ENCODE measurements at regions not wholly inside any gene's neighbourhood (a gene's known extent, or its start where the extent isn't known, plus 50 kb on each side); places are given as distances from the start of the nearest gene placed in this dataset.

DNA sequence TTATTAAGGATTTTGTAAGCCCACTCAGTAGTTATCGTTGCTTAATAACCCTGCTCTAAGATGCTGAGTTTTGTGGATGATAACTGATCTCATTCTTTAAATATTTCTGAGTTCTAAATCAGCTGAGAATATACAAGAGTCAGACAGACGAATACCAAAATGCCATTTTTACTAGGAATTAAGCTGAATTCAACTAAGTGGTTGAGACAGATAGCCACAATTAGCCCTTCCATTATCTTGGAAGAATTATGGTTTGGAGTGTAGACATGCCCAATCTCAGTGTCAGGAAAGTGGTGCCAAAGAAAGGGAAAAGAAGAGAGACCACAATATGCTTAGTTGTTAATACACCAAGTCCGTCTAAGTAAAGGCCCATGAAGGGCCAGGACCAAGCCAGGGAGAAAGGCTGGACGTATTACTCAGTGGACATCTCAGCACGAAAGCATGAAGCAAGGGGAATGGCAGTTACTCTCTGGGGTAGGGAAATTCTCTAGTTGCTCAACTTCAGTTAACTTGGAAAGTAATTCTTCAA, 58.6 kb downstream of the KCNA5 start:
- H4K20me1 ChIP-seq (replicated peaks; ENCODE audit: control insufficient read depth, extremely low read depth, insufficient read depth, low read length), result no peaks in the 10 kb centered on the region
- no peaks in the 10 kb centered on the region for H3K36me3 ChIP-seq (ENCODE audit: control insufficient read depth in 2 of 2, extremely low read depth in 1 of 2, insufficient read depth in 2 of 2, low read length in 2 of 2)
- no TSS peak for BruUV-seq (replicated peaks)
- H3K4me2 ChIP-seq (ENCODE audit: insufficient read depth, low read length), result no peak overlapping the region
- FAIRE-seq (no peak), DNase-seq (ENCODE audit: low read depth, low spot score) (no peak)
- no peaks in the 10 kb centered on the region for H3K27me3 ChIP-seq (ENCODE audit: control insufficient read depth in 2 of 2, insufficient read depth in 2 of 2, low read length in 2 of 2)
- no peaks in the 10 kb centered on the region for H3K9me1 ChIP-seq (replicated peaks; ENCODE audit: control insufficient read depth, extremely low read depth, insufficient read depth, low read length)
- no peak overlapping the region for H3K27ac ChIP-seq (ENCODE audit: insufficient read depth, low read depth, low read length)
- dilution Hi-C loops (cut with MboI; ENCODE audit: extremely low pct_ligation_motif_present, low sequenced_read_pairs), result no loop called here
- no peak overlapping the region for H3K4me3 ChIP-seq (replicated peaks in 1 of 3; ENCODE audit: insufficient read depth in 1 of 3, low read depth in 1 of 3, low read length in 3 of 3)
- H3K9me3 ChIP-seq (replicated peaks; ENCODE audit: control insufficient read depth, insufficient read depth, low read length), result no peaks in the 10 kb centered on the region
- H3K9ac ChIP-seq (replicated peaks; ENCODE audit: extremely low read depth, insufficient read depth, low read length), result no peak overlapping the region
- ChIA-PET POLR2A (no interaction called here), CTCF (interaction anchor here (1.1 to 1.5 kb wide), 2 partner anchors 16 to 18 kb away, joined by 3 read pairs; no protein-coding TSS in a partner anchor)
- TF ChIP-seq POLR2AphosphoS5 (IDR thresholded peaks at IDR 0.05; ENCODE audit: insufficient read depth, low read depth, low read length), result no peak
- TF ChIP-seq FOS (IDR thresholded peaks at IDR 0.05; ENCODE audit: borderline replicate concordance, insufficient read depth, low read length), result no peak
- TF ChIP-seq, protein P1, sequence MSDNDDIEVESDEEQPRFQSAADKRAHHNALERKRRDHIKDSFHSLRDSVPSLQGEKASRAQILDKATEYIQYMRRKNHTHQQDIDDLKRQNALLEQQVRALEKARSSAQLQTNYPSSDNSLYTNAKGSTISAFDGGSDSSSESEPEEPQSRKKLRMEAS (IDR thresholded peaks at IDR 0.05; ENCODE audit: insufficient read depth, insufficient read length), result no peak
- TF ChIP-seq JUN (IDR thresholded peaks at IDR 0.05; ENCODE audit: borderline replicate concordance, insufficient read depth, insufficient read length, low read depth), result no peak
- peaks cover 3% of the 10 kb centered on the region for H3K4me1 ChIP-seq (ENCODE audit: control insufficient read depth, extremely low read depth, insufficient read depth, low read length)
- H2AFZ ChIP-seq (ENCODE audit: low read depth, low read length), result no peak overlapping the region
- no peaks in the 10 kb centered on the region for H3K79me2 ChIP-seq (ENCODE audit: control insufficient read depth, insufficient read depth, low read length)
- intact Hi-C loops (cut with micrococcal nuclease), result no loop called here

DNA sequence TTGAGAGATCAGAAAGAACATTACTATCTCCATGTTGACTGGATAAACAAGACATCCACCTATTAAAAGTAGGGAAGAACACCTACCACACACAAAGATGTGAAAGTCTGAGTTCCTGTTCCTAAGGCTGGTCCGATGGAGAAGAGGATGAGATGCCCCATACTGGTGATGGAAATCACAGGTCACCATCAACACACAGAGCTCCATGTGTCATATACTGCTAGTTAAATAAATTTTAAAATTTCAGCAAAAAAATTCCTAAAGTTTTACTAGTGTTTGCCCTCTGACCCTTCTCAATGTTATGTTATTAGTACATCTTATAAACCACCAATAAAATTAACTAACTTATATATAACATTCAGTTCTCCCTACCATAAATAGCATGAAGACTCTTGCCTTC, 59.1 kb downstream of the KCNA5 start:
- no peaks in the 10 kb centered on the region for H3K9me1 ChIP-seq (replicated peaks; ENCODE audit: control insufficient read depth, extremely low read depth, insufficient read depth, low read length)
- H3K4me2 ChIP-seq (ENCODE audit: insufficient read depth, low read length), result no peak overlapping the region
- POLR2A ChIA-PET, result no interaction called here
- H3K27me3 ChIP-seq (ENCODE audit: control insufficient read depth in 2 of 2, insufficient read depth in 2 of 2, low read length in 2 of 2), result no peaks in the 10 kb centered on the region
- DNase-seq (ENCODE audit: low read depth, low spot score), result no peak
- H3K4me1 ChIP-seq (ENCODE audit: control insufficient read depth, extremely low read depth, insufficient read depth, low read length), result peaks cover 3% of the 10 kb centered on the region
- H3K27ac ChIP-seq (ENCODE audit: insufficient read depth, low read depth, low read length), result no peak overlapping the region
- H2AFZ ChIP-seq (ENCODE audit: low read depth, low read length), result no peak overlapping the region
- TF ChIP-seq, protein P1 (IDR thresholded peaks at IDR 0.05; ENCODE audit: insufficient read depth, insufficient read length), result no peak
- no peak for TF ChIP-seq FOS (IDR thresholded peaks at IDR 0.05; ENCODE audit: borderline replicate concordance, insufficient read depth, low read length)
- TF ChIP-seq, protein P2, sequence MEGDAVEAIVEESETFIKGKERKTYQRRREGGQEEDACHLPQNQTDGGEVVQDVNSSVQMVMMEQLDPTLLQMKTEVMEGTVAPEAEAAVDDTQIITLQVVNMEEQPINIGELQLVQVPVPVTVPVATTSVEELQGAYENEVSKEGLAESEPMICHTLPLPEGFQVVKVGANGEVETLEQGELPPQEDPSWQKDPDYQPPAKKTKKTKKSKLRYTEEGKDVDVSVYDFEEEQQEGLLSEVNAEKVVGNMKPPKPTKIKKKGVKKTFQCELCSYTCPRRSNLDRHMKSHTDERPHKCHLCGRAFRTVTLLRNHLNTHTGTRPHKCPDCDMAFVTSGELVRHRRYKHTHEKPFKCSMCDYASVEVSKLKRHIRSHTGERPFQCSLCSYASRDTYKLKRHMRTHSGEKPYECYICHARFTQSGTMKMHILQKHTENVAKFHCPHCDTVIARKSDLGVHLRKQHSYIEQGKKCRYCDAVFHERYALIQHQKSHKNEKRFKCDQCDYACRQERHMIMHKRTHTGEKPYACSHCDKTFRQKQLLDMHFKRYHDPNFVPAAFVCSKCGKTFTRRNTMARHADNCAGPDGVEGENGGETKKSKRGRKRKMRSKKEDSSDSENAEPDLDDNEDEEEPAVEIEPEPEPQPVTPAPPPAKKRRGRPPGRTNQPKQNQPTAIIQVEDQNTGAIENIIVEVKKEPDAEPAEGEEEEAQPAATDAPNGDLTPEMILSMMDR (IDR thresholded peaks at IDR 0.05; ENCODE audit: extremely low read depth in 1 of 2, insufficient read depth in 1 of 2, low read depth in 1 of 2, low read length in 2 of 2), result no peak
- TF ChIP-seq EZH2 (IDR thresholded peaks at IDR 0.05; ENCODE audit: borderline replicate concordance, low read depth, low read length, severe bottlenecking), result no peak
- no peak for TF ChIP-seq MYC (IDR thresholded peaks at IDR 0.05; ENCODE audit: low read depth, low read length)
- no peak for TF ChIP-seq JUN (IDR thresholded peaks at IDR 0.05; ENCODE audit: borderline replicate concordance, insufficient read depth, insufficient read length, low read depth)
- no peak for TF ChIP-seq POLR2AphosphoS5 (IDR thresholded peaks at IDR 0.05; ENCODE audit: insufficient read depth, low read depth, low read length)
- TF ChIP-seq POLR2A (IDR thresholded peaks at IDR 0.05; ENCODE audit: low read depth, low read length), result no peak
- no peak for TF ChIP-seq GATA2 (IDR thresholded peaks at IDR 0.05; ENCODE audit: insufficient read depth, insufficient read length, low read depth, low read length)
- CTCF ChIA-PET, result interaction anchor here (1.5 to 1.6 kb wide), 2 partner anchors 17 to 18 kb away, joined by 3 to 4 read pairs; no protein-coding TSS in a partner anchor
- FAIRE-seq, result no peak
- no TSS peak for BruUV-seq (replicated peaks)
- no peak overlapping the region for H3K4me3 ChIP-seq (replicated peaks in 1 of 3; ENCODE audit: insufficient read depth in 1 of 3, low read depth in 1 of 3, low read length in 3 of 3)
- H3K36me3 ChIP-seq (ENCODE audit: control insufficient read depth in 2 of 2, extremely low read depth in 1 of 2, insufficient read depth in 2 of 2, low read length in 2 of 2), result no peaks in the 10 kb centered on the region
- intact Hi-C loops (cut with micrococcal nuclease) (no loop called here), dilution Hi-C loops (cut with MboI; ENCODE audit: extremely low pct_ligation_motif_present, low sequenced_read_pairs) (no loop called here)
- H3K9me3 ChIP-seq (replicated peaks; ENCODE audit: control insufficient read depth, insufficient read depth, low read length), result no peaks in the 10 kb centered on the region
- H3K79me2 ChIP-seq (ENCODE audit: control insufficient read depth, insufficient read depth, low read length), result no peaks in the 10 kb centered on the region
- H3K9ac ChIP-seq (replicated peaks; ENCODE audit: extremely low read depth, insufficient read depth, low read length), result no peak overlapping the region
- no peaks in the 10 kb centered on the region for H4K20me1 ChIP-seq (replicated peaks; ENCODE audit: control insufficient read depth, extremely low read depth, insufficient read depth, low read length)

Data from endothelial cell of umbilical vein (primary cell).